ENCODE measurements at regions not wholly inside any gene's neighbourhood (a gene's known extent, or its start where the extent isn't known, plus 50 kb on each side); places are given as distances from the start of the nearest gene placed in this dataset.

- DNase-seq (ENCODE audit: low spot score) (no peak), ATAC-seq (no peak)
- H3K4me3 Mint-ChIP-seq, result no peak overlapping the region
- Histone ChIP-seq H3F3A (replicated peaks; ENCODE audit: low read depth) (no peaks in the 10 kb centered on the region), H3K9me2 (ENCODE audit: insufficient read depth) (0 out of 2 replicates have a peak, but pooled peaks cover 9% of the 10 kb centered on the region), H3K4me3 (no peak overlapping the region), H3K36me3 (ENCODE audit: insufficient read depth) (no peaks in the 10 kb centered on the region), H3K27me3 (ENCODE audit: insufficient read depth) (no peaks in the 10 kb centered on the region), H3K4me1 (ENCODE audit: insufficient read depth) (peaks cover 11% of the 10 kb centered on the region; the same call in 1 of the 2 replicates), H4K20me1 (replicated peaks; ENCODE audit: insufficient read depth) (no peaks in the 10 kb centered on the region), H2AFZ (no peak overlapping the region), H3K4me2 (no peak overlapping the region), H3K27ac (ENCODE audit: low read depth) (no peak overlapping the region), H3K79me2 (replicated peaks; ENCODE audit: insufficient read depth) (no peaks in the 10 kb centered on the region)
- H3K36me3 Mint-ChIP-seq (ENCODE audit: low read depth), result no peaks in the 10 kb centered on the region
- H3K4me1 Mint-ChIP-seq, result peaks cover 5% of the 10 kb centered on the region; the same call in 2 of the 3 replicates
- H3K27me3 Mint-ChIP-seq (ENCODE audit: insufficient read depth, low read depth, poor library complexity), result no peaks in the 10 kb centered on the region
- TF ChIP-seq REST (IDR thresholded peaks at IDR 0.05; ENCODE audit: unreplicated experiment) (no peak), CREB1 (CRISPR knock-in tag; IDR thresholded peaks at IDR 0.05; ENCODE audit: low read depth) (no peak), POLR2AphosphoS5 (IDR thresholded peaks at IDR 0.05; ENCODE audit: low read depth) (no peak), STAT1 (IDR thresholded peaks at IDR 0.05; ENCODE audit: unreplicated experiment) (no peak), JUNB (IDR thresholded peaks at IDR 0.05; ENCODE audit: unreplicated experiment) (no peak), ZNF331 (CRISPR knock-in tag; IDR thresholded peaks at IDR 0.05; ENCODE audit: low read depth) (no peak)
- H3K9me3 Mint-ChIP-seq, result no peaks in the 10 kb centered on the region
- H3K27ac Mint-ChIP-seq, result no peak overlapping the region
Measured at GRCh38 chr12:23433121-23433520, 516.3 kb downstream of the SOX5 start.

- Histone ChIP-seq H3K4me3 (no peak overlapping the region), H4K20me1 (replicated peaks; ENCODE audit: insufficient read depth) (no peaks in the 10 kb centered on the region), H3K27ac (ENCODE audit: low read depth) (no peak overlapping the region), H3K79me2 (replicated peaks; ENCODE audit: insufficient read depth) (no peaks in the 10 kb centered on the region), H3K4me2 (no peak overlapping the region), H3F3A (replicated peaks; ENCODE audit: low read depth) (no peaks in the 10 kb centered on the region), H2AFZ (no peak overlapping the region), H3K36me3 (ENCODE audit: insufficient read depth) (no peaks in the 10 kb centered on the region), H3K4me1 (ENCODE audit: insufficient read depth) (peaks cover under 1% of the 10 kb centered on the region; the same call in 1 of the 2 replicates), H3K9me2 (ENCODE audit: insufficient read depth) (0 out of 2 replicates have a peak, but pooled peaks cover 9% of the 10 kb centered on the region), H3K27me3 (ENCODE audit: insufficient read depth) (no peaks in the 10 kb centered on the region)
- ATAC-seq (no peak), DNase-seq (ENCODE audit: low spot score) (no peak)
- Mint-ChIP-seq H3K27me3 (ENCODE audit: insufficient read depth, low read depth, poor library complexity) (no peaks in the 10 kb centered on the region), H3K36me3 (ENCODE audit: low read depth) (peaks cover 4% of the 10 kb centered on the region; the same call in 1 of the 3 replicates), H3K9me3 (peaks cover 8% of the 10 kb centered on the region; the same call in 1 of the 3 replicates), H3K4me3 (no peak overlapping the region), H3K4me1 (no peaks in the 10 kb centered on the region), H3K27ac (no peak overlapping the region)
- TF ChIP-seq POLR2AphosphoS5 (IDR thresholded peaks at IDR 0.05; ENCODE audit: low read depth) (no peak), CTCF (conservative IDR thresholded peaks at IDR 0.05; ENCODE audit: low read depth in 2 of 2) (no peak), EZH2phosphoT487 (IDR thresholded peaks at IDR 0.05; ENCODE audit: unreplicated experiment) (no peak), STAT1 (IDR thresholded peaks at IDR 0.05; ENCODE audit: unreplicated experiment) (no peak), ZNF462 (CRISPR knock-in tag; IDR thresholded peaks at IDR 0.05) (no peak), CREB1 (CRISPR knock-in tag; IDR thresholded peaks at IDR 0.05; ENCODE audit: low read depth) (no peak)
Measured at GRCh38 chr12:23434154-23434553, 515.3 kb downstream of the SOX5 start.

All from GM23338 (cell line).